MM.1S (cell line): ENCODE measurements at regions not wholly inside any gene's neighbourhood (a gene's known extent, or its start where the extent isn't known, plus 50 kb on each side); places are given as distances from the start of the nearest gene placed in this dataset.

ENCODE experiments used
- CTCF ChIP-seq: fragments of 300-600 bp; sonication (generic); IDR thresholded peaks from 2 replicates; pipeline ENCODE4 v1.5.1; 2016; ENCODE audit warnings: antibody characterized with exemption, low read length, mixed read lengths
- EZH2 ChIP-seq: fragments of 300-600 bp; sonication (generic); optimal IDR thresholded peaks from 2 replicates; pipeline ENCODE3; 2017; ENCODE audit warnings: low read depth, mild to moderate bottlenecking, antibody characterized with exemption, low read length, mixed read lengths

- no peak for TF ChIP-seq CTCF
- no peak for TF ChIP-seq EZH2
Observed at GRCh38 chr13:34747507-34747906, 194.6 kb upstream of the NBEA start.
